HG03432 (cell line): ENCODE measurements at regions not wholly inside any gene's neighbourhood (a gene's known extent, or its start where the extent isn't known, plus 50 kb on each side); places are given as distances from the start of the nearest gene placed in this dataset.
"Not testable (repeated sequence)": the region's sequence is repeated elsewhere in the genome, so short reads cannot be mapped to it uniquely, and the experiment has no call there.

Experiments
- ATAC-seq: cut with Tn5 transposase; IDR thresholded peaks from one replicate; pipeline ENCODE4 v1.9.1; 2021; ENCODE audit warnings: mild to moderate bottlenecking, moderate library complexity; ENCODE audit not compliant: unreplicated experiment

- ATAC-seq: no peak
Measured at GRCh38 chr16:85220125-85220839, 108.0 kb upstream of the CIBAR2 start.

DNA sequence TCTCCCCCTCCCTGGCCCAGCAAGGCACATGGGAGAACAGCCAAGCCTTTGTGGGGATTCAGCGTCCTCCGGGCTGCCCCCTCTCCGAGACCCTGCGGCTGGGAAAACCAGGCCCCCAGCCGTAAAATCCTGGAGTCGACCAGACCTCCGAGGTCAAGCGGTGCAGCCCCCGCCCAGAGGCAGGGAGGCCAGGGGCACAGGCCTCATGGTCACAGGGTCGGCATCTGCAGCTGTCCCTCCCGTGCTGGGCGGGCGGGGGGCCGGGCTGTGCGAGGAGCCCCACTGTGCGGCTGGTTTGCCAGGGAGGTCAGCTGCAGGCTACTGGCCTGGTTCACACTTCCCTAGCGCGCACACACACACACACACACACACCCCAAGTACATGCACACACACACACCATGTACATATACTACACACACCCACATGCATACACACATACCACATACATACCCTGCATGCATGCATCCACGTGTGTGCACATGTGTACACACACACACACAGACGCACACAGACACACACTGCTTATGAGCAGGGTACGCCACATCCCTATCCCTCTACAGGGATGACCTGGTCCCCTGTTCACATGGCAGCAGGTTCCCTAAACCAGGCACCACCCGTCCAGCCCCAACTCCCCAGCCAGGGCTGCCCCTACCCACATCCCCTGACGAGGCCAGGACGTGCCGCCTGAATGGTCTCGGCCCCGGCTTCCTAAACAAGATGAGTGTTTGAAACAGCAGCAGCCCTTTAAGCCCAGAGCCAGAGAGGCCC is 108.9 kb upstream of the CIBAR2 start:
- no peak for ATAC-seq

- ATAC-seq: no peak
Measured at GRCh38 chr16:85221771-85222154, 109.5 kb upstream of the CIBAR2 start.

GRCh38 chr16:85222155-85222863 is 110.0 kb upstream of the CIBAR2 start:
- no peak for ATAC-seq

DNA sequence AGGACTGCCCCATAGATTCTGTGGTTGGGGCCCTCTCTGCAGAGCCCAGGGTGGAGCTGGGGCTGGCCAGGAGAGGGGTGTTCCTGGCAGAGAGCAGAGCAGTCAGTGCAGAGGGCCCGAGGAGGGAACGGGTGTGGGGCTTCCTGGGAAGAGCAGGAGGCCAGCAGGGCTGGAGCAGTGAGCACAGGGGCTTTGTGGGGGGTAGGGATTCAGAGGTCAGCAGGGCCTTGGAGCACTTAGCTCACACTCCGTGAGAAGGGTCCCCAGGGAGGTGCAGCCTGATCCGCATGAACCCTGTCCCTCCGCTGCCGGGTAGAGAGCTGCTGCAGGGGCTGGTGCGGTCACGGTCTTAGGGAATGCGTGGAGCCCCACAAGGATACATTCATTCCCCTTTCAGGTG is 113.0 kb upstream of the CIBAR2 start:
- ATAC-seq: no peak

DNA sequence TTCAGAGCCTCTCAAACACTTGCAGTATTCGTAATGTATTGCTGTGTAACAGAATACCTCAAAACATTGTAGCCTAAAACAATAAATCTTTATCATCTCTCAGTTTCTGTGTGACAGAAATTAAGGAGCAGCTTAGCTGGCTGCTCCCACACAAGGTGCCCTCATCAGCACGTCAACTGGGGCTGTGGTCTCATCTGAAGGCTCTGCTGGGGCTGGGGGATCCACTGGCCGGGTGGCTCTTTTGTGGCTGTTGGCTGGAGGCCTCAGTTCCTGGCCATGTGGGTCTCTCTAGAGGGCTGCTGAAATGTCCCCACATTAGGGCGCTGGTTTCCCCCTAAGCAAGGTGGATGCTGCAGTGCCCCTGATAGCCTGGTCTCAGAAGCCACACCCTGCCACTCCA is 113.4 kb upstream of the CIBAR2 start:
- no peak for ATAC-seq

DNA sequence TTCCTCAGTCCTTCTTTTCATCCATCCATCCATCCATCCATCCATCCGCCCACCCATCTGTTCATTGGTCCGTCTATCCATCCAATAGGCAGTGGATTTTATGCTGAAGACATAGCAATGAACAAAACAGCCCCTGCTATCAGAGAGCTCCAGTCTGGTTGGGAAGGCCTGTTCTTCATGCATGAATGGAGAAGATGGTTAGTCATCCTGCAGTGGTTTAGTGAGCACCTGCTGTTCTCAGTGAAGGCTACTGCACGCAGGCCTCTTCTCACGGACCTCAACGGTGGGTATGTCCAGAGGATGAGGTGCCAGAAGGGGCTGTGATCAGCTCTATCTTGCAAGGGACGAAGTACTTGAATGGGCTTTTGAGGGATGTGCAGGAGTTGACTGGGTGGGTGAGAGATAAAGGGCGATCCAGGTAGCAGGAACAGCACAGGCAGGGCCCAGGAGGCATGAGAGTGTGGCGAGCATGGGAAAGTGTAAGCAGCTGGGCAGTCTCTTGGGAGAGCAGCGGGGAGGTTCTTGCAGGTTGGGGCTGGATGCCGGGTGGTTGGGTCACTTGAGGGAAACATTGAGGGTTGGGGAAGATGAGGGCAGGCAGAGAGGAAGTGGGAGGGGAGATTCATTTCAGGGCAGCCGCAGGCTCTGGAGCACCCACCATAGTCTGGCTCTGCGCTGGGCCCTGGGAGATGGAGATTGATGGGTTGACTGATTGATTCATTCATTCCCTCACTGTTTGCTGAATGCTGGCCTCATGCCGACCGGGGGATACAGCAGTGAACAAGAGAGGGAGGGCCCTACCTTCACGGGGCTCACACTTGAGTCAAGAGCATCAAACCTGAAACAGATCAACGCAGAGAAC is 115.0 kb upstream of the CIBAR2 start:
- ATAC-seq: peak; percentile 83

GRCh38 chr16:85227946-85228862 is 115.9 kb upstream of the CIBAR2 start:
- peak; percentile 18 for ATAC-seq

GRCh38 chr16:85228970-85229430 is 116.7 kb upstream of the CIBAR2 start:
- no peak for ATAC-seq

- ATAC-seq: no peak
Measured at GRCh38 chr16:85229869-85230462, 117.7 kb upstream of the CIBAR2 start.

DNA sequence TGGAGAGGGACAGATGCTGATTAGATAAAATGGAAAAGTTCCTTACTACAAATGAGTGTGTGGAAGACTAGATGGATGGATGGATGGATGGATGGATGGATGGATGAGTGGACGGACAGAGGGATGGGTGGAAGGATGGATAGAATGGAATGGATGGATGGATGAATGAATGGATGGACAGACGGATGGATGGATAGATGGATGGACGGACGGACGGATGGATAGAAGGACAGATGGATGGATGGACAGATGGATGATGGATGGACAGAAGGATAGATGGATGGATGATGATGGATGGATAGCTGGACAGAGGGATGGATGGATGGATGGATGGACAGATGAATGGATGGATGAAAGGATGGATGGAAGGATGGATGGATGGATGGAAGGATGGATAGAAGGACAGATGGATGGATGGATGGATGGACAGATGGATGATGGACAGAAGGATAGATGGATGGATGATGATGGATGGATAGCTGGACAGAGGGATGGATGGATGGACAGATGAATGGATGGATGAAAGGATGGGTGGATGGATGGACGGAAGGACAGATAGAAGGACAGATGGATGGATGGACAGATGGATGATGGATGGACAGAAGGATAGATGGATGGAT is 118.6 kb upstream of the CIBAR2 start:
- ATAC-seq: not testable (repeated sequence)

DNA sequence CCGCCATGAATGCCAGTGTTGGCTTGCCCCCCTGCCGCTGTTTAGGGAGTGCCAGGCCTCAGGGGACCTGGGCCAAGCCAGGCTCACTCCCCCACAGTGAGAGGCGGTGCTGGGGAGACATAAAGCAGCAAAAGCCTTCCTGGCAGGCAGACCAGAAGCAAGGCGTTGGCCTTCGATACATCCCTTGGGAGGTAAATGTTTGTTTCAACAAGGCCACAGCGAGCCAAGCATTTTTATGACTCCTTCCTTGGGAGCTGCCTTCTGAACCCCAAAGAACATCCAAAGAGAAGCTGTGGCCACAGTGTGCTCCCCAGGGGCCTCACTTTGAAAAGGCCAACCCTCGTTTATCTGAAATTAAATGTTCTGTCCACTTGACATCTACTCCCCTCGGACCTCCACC is 119.7 kb upstream of the CIBAR2 start:
- ATAC-seq: no peak

GRCh38 chr16:85232369-85233142 is 120.3 kb upstream of the CIBAR2 start:
- no peak for ATAC-seq

- ATAC-seq: no peak
Measured at GRCh38 chr16:85233516-85233915, 121.2 kb upstream of the CIBAR2 start.

DNA sequence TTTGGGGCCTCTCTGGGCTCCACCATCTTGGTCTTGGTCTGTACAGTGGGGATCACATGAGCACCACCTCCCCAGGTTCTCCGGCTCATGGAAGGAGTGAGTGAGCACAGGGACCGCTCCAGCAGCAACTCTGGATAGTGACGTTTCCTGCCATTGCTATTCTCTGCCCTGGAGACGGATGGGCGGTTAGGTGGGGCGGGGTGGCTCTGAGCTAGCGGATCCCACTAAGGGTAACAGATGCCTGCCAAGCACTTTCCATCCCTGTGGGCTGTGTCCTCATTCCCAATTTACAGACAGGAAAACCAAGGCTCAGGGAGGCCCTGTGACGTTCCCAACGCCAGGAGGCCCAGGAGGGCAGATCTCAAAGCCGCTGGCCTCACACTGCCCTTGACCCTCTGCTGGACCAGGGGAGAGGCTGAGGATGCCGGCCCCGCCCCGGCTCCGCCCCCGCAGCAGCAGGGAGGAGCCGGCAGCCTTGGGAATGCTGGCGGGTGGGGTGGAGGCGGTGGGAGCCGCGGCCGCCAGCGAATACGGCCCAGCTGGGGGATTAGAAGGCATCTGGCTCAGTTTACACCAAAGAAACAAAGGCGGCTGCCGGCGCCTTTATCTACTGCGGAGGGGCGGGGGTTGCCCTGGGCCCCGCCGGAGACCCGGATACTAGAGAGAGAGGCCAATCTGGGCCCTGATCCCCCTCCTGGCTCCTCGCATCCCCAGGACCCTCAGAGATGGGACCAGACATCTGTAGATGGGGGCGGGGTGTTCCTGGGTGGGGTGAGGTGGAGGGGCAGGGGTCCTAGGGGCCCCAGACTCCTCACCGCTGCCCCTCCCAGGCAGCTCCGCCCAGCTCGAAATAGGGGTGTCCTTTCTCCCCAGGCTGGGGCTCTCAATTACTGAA is 122.3 kb upstream of the CIBAR2 start:
- no peak for ATAC-seq

- ATAC-seq: no peak
Measured at GRCh38 chr16:85235991-85236817, 123.9 kb upstream of the CIBAR2 start.
